Loucy (cell line): ENCODE measurements at regions not wholly inside any gene's neighbourhood (a gene's known extent, or its start where the extent isn't known, plus 50 kb on each side); places are given as distances from the start of the nearest gene placed in this dataset.

Source experiments
- H2AFZ ChIP-seq: fragments of 200-600 bp; sonication (generic); 2 replicates; pipeline ENCODE4 v1.6.0; 2016; ENCODE audit warnings: antibody characterized with exemption, mild to moderate bottlenecking, low read length, moderate library complexity
- H3F3A ChIP-seq: fragments of 200-600 bp; 2 replicates; pipeline ENCODE4 v1.6.0; 2016; ENCODE audit warnings: antibody characterized with exemption, low read depth, mild to moderate bottlenecking
- H3K27me3 ChIP-seq: fragments of 200-600 bp; sonication (generic); 2 replicates; pipeline ENCODE4 v1.6.1; 2014; ENCODE audit warnings: low read length, mild to moderate bottlenecking; ENCODE audit not compliant: insufficient read depth, poor library complexity, severe bottlenecking
- H3K36me3 ChIP-seq: fragments of 200-600 bp; sonication (generic); 2 replicates; pipeline ENCODE4 v1.6.1; 2016; ENCODE audit warnings: low read length; ENCODE audit not compliant: insufficient read depth
- H3K4me1 ChIP-seq: fragments of 200-600 bp; sonication (generic); 2 replicates; pipeline ENCODE4 v1.5.1; 2014; ENCODE audit warnings: low read length, mild to moderate bottlenecking; ENCODE audit not compliant: insufficient read depth, poor library complexity, severe bottlenecking
- H3K4me2 ChIP-seq: fragments of 200-600 bp; sonication (generic); 2 replicates; pipeline ENCODE4 v1.6.0; 2014; ENCODE audit warnings: antibody characterized with exemption, low read length, low read depth, mild to moderate bottlenecking; ENCODE audit not compliant: poor library complexity, severe bottlenecking
- H3K4me3 ChIP-seq: fragments of 200-600 bp; sonication (generic); 2 replicates; pipeline ENCODE4 v1.5.1; 2014; ENCODE audit warnings: low read length, mild to moderate bottlenecking, mixed read lengths; ENCODE audit not compliant: poor library complexity, severe bottlenecking
- H3K79me2 ChIP-seq: fragments of 200-600 bp; sonication (generic); 2 replicates; pipeline ENCODE4 v1.6.1; 2014; ENCODE audit warnings: low read length; ENCODE audit not compliant: insufficient read depth
- H3K9ac ChIP-seq: fragments of 200-600 bp; sonication (generic); 2 replicates; pipeline ENCODE4 v1.6.0; 2014; ENCODE audit warnings: mild to moderate bottlenecking, low read depth, low read length, moderate library complexity; ENCODE audit not compliant: poor library complexity, severe bottlenecking
- H3K9me2 ChIP-seq: fragments of 200-600 bp; sonication (generic); replicated peaks from 2 replicates; pipeline ENCODE4 v1.6.1; 2016; ENCODE audit warnings: low read depth, low read length, mixed read lengths
- H3K9me3 ChIP-seq: fragments of 200-600 bp; sonication (generic); 2 replicates; pipeline ENCODE4 v1.6.1; 2014; ENCODE audit warnings: mild to moderate bottlenecking, antibody characterized with exemption, low read length, low read depth; ENCODE audit not compliant: insufficient read depth
- H4K20me1 ChIP-seq: fragments of 200-600 bp; sonication (generic); 2 replicates; pipeline ENCODE4 v1.6.0; 2014; ENCODE audit warnings: antibody characterized with exemption, low read length, mild to moderate bottlenecking; ENCODE audit not compliant: insufficient read depth, poor library complexity, severe bottlenecking
- CTCF ChIP-seq: fragments of 200-600 bp; sonication (generic); conservative IDR thresholded peaks from 2 replicates; pipeline ENCODE4 v1.5.1; 2014; ENCODE audit warnings: mild to moderate bottlenecking, antibody characterized with exemption, low read length
- EZH2phosphoT487 ChIP-seq: fragments of 200-600 bp; IDR thresholded peaks from 2 replicates; pipeline ENCODE4 v1.6.1; 2018; ENCODE audit warnings: antibody characterized with exemption, mild to moderate bottlenecking, moderate library complexity, borderline replicate concordance

DNA sequence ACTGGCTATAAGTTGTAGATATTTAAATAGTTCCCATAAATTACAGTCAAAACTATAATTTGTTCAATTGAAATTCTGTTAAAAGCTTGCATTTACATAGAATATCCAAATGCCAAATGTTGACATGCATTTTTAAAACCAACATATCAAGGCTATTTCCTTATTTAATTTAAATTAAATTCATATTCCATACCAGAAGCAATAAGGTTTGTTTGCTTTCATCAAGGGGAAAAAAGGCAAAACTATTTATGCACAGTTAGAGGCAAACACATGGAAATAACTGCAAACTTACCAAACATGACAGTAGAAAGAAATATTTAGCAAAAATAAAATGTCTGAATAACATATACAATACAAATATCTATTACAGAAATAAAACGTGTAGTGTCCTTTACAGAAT, 1581.2 kb upstream of the TENM4 start:
- Histone ChIP-seq H3K9ac (no peak overlapping the region), H3K36me3 (no peaks in the 10 kb centered on the region), H2AFZ (no peak overlapping the region)

GRCh38 chr11:81010631-81011030, 1569.8 kb upstream of the TENM4 start:
- Histone ChIP-seq H3K36me3 (no peaks in the 10 kb centered on the region), H3K4me3 (no peak overlapping the region), H3K79me2 (no peaks in the 10 kb centered on the region), H3K4me1 (no peaks in the 10 kb centered on the region), H3K27me3 (no peaks in the 10 kb centered on the region), H3F3A (no peaks in the 10 kb centered on the region), H2AFZ (no peak overlapping the region), H3K9me2 (no peaks in the 10 kb centered on the region), H4K20me1 (no peaks in the 10 kb centered on the region), H3K4me2 (no peak overlapping the region), H3K9me3 (no peaks in the 10 kb centered on the region), H3K9ac (no peak overlapping the region)
- TF ChIP-seq CTCF (no peak), EZH2phosphoT487 (no peak)

More for the DNA sequence above, 1581.2 kb upstream of the TENM4 start:
- no peaks in the 10 kb centered on the region for H4K20me1 ChIP-seq
- no peak for TF ChIP-seq EZH2phosphoT487
- no peak for TF ChIP-seq CTCF
- no peaks in the 10 kb centered on the region for H3K27me3 ChIP-seq
- H3K9me2 ChIP-seq = no peaks in the 10 kb centered on the region
- no peaks in the 10 kb centered on the region for H3K9me3 ChIP-seq
- H3K79me2 ChIP-seq = no peaks in the 10 kb centered on the region
- no peaks in the 10 kb centered on the region for H3K4me1 ChIP-seq
- H3K4me3 ChIP-seq = no peak overlapping the region
- no peaks in the 10 kb centered on the region for H3F3A ChIP-seq
- no peak overlapping the region for H3K4me2 ChIP-seq

DNA sequence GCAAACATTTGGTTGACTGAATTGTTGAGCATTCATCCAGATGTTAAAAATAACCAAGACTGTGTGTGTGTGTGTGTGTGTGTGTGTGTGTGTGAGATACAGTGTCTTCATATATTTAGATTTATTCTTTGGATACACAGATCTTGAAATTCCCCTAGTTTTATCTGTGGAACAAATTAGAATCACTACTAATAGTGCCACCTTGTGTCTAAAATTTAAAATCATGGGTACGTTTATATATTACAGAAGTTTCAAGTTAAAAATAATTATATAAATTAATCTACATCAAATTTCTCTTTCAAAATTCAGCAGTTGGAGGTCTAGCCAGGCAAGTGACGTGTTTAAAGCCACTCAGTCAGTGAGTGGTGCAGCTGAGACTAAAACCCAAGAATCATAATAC, 1566.2 kb upstream of the TENM4 start:
- Histone ChIP-seq H3F3A (no peaks in the 10 kb centered on the region), H3K4me2 (no peak overlapping the region), H3K36me3 (no peaks in the 10 kb centered on the region), H3K9me3 (no peaks in the 10 kb centered on the region), H4K20me1 (no peaks in the 10 kb centered on the region), H3K79me2 (no peaks in the 10 kb centered on the region), H2AFZ (no peak overlapping the region), H3K27me3 (no peaks in the 10 kb centered on the region), H3K9ac (no peak overlapping the region), H3K4me3 (no peak overlapping the region), H3K4me1 (no peaks in the 10 kb centered on the region), H3K9me2 (no peaks in the 10 kb centered on the region)
- TF ChIP-seq CTCF = no peak; the same call in 1 of the 2 replicates
- no peak for TF ChIP-seq EZH2phosphoT487
